HG03103 (cell line): ENCODE measurements at regions not wholly inside any gene's neighbourhood (a gene's known extent, or its start where the extent isn't known, plus 50 kb on each side); places are given as distances from the start of the nearest gene placed in this dataset.

Experiments used
- ATAC-seq: cut with Tn5 transposase; IDR thresholded peaks from one replicate; pipeline ENCODE4 v1.9.1; 2021; ENCODE audit warnings: low read depth; ENCODE audit not compliant: unreplicated experiment

GRCh38 chr22:48452766-48453165 is 1374.9 kb downstream of the BRD1 start:
- ATAC-seq: no peak

GRCh38 chr22:48451891-48452290 is 1375.8 kb downstream of the BRD1 start:
- ATAC-seq: no peak

- ATAC-seq: no peak
These were observed 1377.4 kb downstream of the BRD1 start for GRCh38 chr22:48450188-48450825.

- ATAC-seq: no peak
These were observed 1378.0 kb downstream of the BRD1 start for GRCh38 chr22:48449466-48450187.

GRCh38 chr22:48448821-48449220 is 1378.9 kb downstream of the BRD1 start:
- no peak for ATAC-seq

GRCh38 chr22:48445113-48445827 is 1382.4 kb downstream of the BRD1 start:
- no peak for ATAC-seq

GRCh38 chr22:48444320-48445112 is 1383.2 kb downstream of the BRD1 start:
- ATAC-seq: peak; percentile 68

GRCh38 chr22:48443680-48444079 is 1384.0 kb downstream of the BRD1 start:
- ATAC-seq: no peak

GRCh38 chr22:48442663-48443062 is 1385.0 kb downstream of the BRD1 start:
- no peak for ATAC-seq

- no peak for ATAC-seq
These were observed 1386.2 kb downstream of the BRD1 start for GRCh38 chr22:48441553-48441850.

GRCh38 chr22:48440673-48441552 is 1386.8 kb downstream of the BRD1 start:
- ATAC-seq: no peak

- ATAC-seq: no peak
These were observed 1387.5 kb downstream of the BRD1 start for GRCh38 chr22:48440176-48440575.

- no peak for ATAC-seq
These were observed 1388.0 kb downstream of the BRD1 start for GRCh38 chr22:48439560-48440135.

- ATAC-seq: no peak
These were observed 1388.7 kb downstream of the BRD1 start for GRCh38 chr22:48438800-48439559.

GRCh38 chr22:48438096-48438495 is 1389.6 kb downstream of the BRD1 start:
- ATAC-seq: no peak

- ATAC-seq: no peak
These were observed 1391.3 kb downstream of the BRD1 start for GRCh38 chr22:48436201-48436931.

- no peak for ATAC-seq
These were observed 1392.8 kb downstream of the BRD1 start for GRCh38 chr22:48434868-48435250.

GRCh38 chr22:48434156-48434867 is 1393.4 kb downstream of the BRD1 start:
- no peak for ATAC-seq
